HG03432 (cell line): ENCODE measurements at regions not wholly inside any gene's neighbourhood (a gene's known extent, or its start where the extent isn't known, plus 50 kb on each side); places are given as distances from the start of the nearest gene placed in this dataset.

Experiments used
- ATAC-seq: cut with Tn5 transposase; IDR thresholded peaks from one replicate; pipeline ENCODE4 v1.9.1; 2021; ENCODE audit warnings: mild to moderate bottlenecking, moderate library complexity; ENCODE audit not compliant: unreplicated experiment

DNA sequence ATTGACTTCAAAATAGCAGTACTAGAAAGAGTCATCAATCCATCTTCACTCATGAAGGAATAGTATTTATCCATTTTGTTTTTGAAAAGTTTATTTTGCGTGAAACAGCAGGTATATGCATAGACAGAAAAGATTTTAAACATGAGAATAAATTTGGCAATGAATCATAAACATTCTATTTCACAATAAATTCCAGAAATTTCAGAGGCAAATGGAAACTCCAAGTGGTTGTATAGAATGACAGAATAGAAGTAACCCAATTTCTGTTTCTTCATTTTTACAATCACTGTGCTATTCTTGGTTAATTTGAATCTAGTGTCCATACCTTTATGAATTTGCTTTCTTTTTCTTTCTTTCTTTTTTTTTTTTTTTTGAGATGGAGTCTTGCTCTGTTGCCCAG, 173.0 kb upstream of the ECI2 start:
- ATAC-seq, result no peak

DNA sequence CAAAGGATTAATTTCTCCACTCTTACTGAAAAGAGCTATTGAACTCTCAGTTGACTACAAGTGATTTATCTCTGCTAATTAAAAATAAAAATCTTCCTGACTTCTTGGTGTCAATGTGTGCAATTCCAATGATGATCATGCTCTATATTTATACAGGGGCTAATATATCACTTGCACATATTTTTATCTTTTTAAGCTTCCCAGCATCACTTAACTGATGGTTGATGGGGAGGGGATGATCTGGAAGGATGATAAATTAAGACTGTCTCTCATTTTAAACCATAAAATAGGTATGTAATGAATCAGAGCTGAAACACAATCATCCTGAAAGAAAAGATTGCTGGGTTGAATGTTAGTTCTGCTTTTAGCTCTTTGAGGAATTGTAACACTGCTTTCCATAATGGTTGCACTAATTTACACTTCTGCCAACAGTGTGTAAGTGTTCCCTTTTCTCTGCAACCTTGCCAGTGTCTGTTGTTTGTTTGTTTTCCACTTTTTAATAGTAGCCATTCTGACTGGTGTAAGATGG, 169.6 kb upstream of the ECI2 start:
- no peak for ATAC-seq

DNA sequence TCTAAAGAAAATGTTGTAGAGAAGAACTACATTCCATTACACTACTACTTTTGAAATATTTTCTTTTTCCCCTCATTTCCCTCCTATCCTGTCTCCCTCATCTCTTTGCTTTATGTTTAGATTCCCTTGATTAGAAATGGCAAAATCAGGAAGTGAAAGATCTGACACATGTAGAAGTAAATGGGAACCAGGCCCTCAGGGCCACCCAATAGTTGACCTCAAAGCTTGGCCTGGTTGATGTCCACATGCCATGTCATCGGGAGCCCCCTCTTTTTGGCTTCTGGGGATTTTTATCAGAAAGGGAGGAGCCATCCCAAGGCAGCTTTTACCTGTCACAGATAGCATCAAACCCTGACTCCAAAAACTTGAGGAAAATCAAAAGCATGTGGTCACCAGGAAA, 168.3 kb upstream of the ECI2 start:
- ATAC-seq, result no peak

DNA sequence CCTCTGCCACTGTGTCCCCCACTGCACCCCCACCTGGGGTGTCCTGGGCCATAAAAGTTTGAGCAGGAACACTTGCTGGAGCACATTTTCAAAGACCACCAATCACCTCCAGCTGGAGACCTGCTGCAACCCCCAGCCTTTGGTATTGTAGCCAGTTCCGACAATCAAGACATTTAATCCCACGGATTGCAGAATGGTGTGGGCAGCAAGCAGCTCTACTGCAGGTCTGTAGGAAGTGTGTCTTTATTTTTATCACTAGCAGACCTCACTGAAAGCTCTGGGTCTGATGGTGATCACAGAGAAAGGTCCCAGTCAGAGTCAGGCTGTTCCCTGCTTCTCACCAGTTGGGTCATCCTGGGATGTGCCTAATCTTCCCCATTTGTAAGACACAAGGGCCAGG, 167.1 kb upstream of the ECI2 start:
- ATAC-seq, result no peak

DNA sequence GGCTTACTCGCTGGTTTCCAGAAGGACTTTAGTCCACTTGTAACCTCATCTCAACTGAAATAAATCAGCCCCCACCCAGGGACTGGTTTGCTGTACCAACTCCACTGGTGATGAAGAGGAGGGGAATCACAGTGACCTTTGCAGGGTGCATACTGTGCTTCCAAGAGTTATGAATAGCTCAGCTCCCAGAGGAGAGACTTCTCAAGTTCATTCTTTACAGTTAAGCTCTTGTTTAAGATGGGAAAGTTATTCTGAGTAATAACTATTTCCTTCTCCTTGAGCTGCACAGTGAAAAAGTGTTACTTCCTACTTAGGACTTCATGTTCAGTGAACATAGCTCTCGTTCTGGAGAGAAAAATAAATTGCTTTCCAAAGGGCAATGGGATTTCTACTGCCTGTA, 166.5 kb upstream of the ECI2 start:
- no peak for ATAC-seq

DNA sequence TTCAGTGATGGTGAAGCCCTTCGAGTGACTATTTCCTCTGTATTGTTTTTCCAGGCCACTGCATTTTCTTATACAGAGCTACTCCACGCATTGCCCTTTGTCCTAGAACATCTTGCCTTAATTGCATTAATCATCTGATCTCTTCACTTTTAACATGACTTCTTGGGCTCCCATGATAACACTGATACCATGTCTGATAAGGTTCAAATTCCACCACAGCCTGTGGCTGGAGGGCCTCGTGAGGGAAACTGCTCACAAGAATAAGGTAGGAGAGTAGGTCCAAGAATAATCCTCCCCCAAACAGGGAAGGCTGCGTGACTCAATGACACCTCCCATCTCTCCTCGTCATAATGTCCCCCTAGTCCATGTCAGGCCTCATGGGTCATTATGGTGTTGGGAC, 165.5 kb upstream of the ECI2 start:
- ATAC-seq, result no peak

DNA sequence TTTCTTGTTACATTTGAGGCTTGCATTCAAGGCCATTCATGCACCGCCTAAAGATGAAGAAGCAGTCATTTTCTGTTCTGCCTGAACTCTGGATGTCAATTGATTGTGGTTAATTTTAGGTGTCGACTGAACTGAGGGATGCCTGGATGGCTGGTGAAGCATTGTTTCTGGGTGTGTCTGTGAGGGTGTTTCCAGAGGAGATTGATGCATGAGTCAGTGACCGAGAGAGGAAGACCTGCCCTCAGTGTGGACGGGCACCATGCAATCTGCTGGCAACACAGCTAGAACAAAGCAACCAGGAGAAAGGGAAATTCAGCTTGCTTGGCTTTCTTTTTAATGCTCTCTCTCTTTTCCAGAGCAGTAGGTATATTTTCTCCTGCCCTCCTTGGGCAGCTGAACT, 164.1 kb upstream of the ECI2 start:
- no peak for ATAC-seq

DNA sequence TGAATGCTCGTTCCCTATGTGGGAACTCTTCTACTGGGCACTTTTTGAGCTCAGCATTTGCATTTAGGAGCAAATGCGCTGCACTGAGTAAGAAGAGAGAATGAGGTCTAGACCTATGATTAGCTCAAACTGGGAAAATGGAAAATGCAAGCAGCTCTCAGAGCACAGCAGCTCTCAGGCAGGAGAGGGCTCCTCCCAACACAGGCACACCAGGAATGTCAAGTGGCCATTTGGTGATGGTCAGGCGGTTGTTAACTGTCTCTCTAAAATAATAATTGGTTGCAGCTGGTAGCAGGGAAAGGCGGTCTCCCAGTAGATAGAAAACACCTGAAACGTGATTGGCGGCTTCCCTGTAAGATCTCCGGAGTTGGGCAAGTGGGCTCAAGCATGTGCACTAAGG, 162.0 kb upstream of the ECI2 start:
- no peak for ATAC-seq

DNA sequence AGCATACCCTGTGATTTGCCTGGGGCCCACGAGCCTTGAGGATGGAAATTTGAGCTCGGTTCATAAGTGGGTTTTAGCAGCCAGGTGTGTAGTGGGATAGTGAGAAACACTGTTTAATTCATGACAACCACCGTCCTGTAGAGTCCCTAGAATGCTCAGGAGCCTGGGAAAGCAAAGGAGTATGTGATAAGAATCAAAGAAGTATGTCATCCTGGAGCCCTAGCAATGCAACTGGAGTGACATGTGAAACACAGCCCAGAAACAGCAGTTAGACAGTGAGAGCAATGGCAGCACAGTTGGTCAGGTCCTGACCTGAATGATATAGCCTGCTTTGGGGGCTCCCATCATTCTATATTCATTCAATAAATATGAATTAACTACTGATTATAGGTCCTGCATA, 161.2 kb upstream of the ECI2 start:
- no peak for ATAC-seq

DNA sequence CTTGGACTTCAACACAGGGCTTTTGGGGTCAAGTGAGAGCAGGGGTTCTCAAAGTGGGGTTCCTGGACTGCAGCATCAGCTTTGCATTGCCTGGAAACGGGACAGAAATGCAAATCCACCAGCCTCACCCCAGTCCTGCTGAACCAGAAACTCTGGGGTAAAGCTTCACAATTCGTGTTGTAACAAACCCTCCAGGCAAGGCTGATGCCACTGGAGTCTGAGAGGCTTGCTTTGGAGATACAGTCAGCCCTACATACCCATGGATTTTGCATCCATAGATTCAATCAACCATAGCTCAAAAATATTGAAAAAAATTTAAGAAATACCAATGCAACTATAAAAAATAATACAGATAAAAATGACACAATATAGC, 160.4 kb upstream of the ECI2 start:
- ATAC-seq, result no peak

DNA sequence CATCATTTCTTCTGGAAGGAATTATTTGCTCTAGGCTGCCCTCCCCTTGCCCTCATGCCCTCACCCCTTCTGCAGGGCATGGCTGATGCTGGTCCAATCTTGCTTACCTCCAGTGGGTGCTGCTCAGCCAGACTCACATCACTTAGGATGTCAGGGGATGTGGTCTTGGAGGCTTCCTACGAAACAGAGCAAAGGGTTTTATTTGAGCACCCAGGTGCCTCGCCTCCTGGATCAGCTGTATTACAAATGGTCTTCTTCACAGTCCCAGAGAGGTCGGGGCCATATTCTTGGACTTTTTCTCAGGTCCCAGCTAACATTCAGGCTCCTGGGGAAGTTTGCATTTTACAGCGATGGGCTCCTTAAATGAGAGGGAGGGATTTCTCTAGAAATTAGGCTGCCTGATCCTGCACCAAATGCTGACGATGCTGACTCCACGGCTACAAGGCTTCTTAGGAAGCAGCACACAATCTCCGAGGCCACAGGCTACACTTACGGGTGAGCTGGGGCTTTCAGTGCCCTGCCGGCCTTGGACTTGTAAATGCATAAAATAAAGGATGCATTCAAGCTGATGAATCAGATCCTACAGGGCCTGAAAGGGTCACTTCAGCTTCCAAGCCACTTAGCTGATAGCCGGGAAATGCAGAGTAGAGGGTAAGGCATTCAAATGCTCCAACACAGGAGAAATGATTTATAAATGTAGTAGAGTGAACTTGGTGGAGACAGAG, 159.8 kb upstream of the ECI2 start:
- no peak for ATAC-seq

DNA sequence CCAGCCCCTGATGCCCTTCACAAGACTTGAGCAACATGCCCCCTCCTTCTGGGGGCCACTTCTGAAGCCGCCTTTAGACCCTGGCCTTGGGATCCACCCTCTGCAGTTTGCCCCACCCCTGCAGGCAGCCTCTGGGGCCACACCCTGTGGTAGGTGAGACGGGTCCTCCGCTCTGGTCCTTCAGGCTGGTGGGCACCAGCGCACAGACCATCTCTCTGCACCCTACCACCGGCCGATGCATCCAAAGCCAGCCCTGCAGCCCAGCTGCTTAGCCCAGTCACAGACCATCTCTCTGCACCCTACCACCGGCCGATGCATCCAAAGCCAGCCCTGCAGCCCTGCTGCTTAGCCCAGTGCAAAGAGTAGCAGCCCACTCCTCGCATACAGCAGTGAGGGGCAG, 159.3 kb upstream of the ECI2 start:
- ATAC-seq, result no peak

DNA sequence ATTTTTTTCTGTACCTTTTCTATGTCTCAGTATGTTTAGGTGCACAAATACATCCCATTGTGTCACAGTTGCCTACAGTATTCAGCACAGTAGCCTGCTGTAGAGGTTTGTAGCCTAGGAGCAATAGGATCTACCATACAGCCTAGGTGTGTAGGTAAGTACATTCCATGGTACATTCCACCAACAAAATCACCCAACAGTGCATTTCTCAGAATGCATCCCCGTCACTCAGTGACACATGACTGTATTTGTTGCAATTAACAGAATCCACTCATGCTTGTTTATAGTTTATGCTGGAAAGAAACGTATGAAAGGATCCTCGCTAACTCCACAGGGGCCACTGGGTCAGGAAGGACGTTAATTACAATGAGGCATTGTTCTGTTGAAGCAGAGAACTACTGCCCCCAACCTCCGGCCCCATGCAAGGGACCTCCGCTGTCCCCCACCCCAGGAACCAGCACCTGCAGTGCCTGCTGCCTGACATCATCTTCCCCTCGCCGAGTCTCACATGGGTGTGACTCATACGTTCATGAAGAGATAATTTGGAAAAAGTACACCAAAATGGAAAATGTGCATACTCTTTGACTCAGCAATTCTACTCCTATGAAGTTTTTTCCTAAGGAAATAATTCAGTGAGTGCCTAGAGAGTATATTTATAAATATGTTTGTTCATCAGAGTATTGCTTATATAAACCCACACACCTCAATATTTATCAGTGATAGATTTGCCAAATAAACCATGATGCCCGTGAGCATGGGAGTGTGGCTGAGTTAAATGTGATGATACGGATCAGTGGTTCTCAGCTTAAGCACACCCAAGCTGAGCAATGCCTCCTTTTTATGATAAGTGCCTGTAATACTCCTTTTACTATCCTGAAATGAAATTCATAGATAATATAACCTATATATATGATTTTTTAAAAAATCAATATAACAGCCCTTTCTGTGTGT, 156.4 kb upstream of the ECI2 start:
- ATAC-seq, result no peak

DNA sequence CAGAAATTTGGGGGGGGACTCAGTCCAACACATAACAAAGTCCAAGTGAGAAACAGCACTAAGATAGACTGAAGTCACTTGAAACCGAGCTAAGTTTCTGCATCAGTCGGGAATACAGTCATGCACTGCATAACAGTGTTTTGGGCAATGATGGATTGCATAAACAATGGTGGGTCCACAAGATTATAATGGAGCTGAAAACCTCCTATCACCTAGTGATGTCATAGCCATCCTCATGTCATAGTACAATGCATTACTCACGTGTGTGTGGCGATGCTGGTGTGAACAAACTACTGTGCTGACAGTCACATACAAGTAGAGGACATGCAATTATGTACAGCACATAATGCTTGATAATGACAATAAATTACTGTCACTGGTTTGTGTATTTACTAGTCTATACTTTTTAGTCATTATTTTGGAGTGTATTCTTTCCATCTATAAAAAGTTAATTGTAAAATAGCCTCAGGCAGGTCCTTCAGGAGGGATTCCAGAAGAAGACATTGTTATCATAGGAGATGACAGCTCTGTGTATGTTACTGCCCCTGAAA, 154.5 kb upstream of the ECI2 start:
- no peak for ATAC-seq

DNA sequence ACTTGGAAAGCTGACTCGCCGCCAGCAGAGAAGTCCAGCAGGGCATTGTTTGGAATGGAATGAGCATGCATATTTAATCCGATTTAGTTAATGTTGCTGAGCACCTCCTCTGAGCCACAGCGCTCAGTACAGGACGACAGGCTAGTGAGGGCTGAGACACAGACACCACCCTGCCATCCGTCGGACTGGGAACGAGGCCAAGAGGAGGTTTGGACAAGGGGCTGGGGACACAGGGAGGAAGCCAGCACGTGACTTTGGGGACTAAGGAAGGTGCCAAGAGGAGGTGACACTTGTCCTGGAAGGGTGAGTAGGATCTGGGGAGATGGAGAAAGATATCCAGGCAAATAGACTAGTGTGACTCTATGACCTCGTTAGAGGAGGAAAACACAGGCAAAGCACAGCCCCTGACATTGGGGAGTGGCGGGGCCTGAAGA, 152.5 kb upstream of the ECI2 start:
- ATAC-seq, result no peak

DNA sequence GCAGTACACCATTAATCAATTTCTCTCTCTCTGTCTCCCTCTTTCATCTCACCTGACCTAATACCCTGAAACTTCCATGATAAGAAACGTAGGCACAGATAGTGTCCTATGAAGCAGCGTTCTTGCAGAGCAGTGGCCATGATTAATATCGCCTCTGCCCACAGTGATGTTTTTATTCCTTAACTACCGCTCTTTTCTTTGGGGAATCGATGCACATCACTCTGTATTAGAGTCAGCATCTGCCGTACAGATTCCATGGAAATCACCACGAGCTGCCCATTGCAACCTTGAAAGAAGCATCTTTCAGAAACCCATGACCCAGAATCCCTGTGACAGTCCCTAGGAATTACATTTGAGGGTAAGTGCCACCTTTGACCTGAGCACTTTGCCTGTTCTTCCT, 152.0 kb upstream of the ECI2 start:
- no peak for ATAC-seq

DNA sequence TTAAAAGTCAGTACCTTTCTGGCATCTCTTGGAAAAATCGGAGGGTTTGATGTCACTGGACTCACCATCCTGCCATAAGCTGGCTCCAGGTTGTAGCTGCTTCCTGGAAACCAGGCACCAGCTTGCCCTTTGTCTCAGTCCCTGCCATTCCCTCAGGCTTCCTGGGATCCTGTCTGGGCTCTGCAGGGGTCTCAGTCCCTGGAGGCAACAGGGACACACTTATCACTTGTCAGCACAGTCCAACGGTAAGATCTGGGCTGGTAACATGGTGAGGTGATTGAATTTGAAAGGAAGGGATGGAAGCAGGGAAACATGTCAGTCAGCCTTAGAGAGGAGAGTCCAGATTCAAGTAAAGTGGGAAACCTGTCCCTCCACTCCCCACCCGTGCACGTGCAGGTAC, 147.6 kb upstream of the ECI2 start:
- no peak for ATAC-seq

DNA sequence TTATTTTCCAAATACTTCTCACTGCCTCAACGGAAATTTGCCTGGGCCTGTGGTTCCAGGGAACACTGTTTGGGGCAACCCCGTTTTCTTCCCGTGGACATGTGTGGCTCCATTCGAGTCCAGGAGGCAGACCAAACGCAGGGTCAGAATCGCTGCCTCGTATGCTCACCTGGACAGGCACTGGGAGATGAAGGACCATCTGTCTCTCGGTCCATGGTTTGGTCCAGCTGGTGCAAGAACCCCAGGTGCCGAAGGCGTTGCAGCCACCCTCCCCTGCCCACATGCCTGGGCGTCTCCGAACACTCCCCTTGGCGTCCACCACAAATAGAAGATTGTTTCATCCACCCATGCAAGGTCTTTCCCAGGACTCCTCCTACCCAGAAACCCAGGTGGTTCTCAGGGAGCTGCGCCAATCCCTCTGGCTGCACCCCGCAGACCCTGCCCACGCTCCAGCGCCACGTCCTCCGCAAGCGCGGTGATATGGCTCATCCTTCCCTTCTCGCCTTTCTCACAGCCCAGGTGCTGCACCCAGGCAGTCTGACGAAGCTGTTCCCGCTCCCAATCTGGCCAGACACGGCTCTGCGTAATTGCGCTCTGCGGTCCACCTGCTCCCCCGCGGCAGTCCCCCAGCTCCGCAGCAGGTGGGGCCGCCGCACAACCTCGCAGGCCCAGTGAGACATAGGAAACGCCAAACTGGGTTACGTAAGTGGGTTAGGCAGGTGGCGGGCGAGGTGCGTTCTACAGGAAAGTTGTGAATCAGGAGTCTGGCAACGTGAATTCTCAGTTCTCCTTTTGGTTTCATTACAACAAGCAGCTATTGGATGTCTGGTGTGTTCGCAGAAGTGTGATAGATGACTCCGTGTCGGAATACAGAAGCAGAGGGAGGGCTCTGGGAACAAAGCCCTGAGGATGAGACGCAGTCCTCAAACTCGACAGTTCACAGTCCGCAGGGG, 146.2 kb upstream of the ECI2 start:
- ATAC-seq, result peak; percentile 87

DNA sequence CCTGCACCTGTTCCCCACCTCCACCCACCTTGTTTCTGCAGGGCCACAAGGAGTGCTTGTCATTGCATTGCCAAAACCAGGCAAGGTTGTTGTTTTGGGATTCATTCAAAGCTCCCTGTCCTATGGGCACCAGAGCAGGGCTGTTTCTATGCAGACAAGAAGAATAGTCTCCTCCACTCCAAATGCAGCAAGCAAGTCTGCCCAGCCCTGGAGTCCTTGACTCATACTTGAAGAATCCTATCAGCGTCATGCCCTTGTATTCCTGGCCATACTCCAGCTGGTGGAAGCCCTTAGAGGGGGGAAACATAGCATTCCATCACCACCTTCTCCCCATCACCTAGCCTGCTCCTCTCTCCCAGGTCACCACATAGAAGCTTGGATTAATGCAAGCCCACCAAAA, 145.3 kb upstream of the ECI2 start:
- ATAC-seq, result no peak

DNA sequence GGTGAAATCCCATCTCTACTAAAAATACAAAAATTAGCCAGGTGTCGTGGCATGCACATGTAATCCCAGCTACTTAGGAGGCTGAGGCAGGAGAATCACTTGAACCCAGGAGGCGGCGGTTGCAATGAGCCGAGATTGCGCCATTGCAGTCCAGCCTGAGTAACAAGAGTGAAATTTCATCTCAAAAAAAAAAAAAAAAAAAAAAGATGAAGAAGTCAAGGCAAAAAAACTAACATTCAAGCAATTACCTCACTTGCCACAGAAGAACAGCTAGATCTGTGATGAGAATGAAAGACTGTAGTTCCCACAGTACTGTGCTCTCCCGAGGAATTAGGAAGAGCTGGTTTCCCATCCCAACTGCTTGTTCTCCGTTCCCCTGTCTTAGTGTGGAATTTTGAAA, 144.7 kb upstream of the ECI2 start:
- ATAC-seq, result no peak
